Body of pancreas (tissue), 4 donors: ENCODE measurements at regions not wholly inside any gene's neighbourhood (a gene's known extent, or its start where the extent isn't known, plus 50 kb on each side); places are given as distances from the start of the nearest gene placed in this dataset.

Experiments
- ATAC-seq: fragments of 150-250 bp; one replicate; pipeline ENCODE4 v1.9.1; 2016
- DNase-seq, 4 donors: peaks; one replicate each; pipeline ENCODE4 v3.0.0-alpha.2; 2019
- H3K27ac ChIP-seq, 4 donors: fragments of 200-600 bp; sonication (generic); 1 replicate in 3 of 4; 2 replicates in 1 of 4; pipeline versions ENCODE4 v1.5.1 to v1.6.1; 2016 to 2019; ENCODE audit warnings: mild to moderate bottlenecking in 1 of 4, mixed read lengths in 1 of 4, moderate library complexity in 1 of 4
- H3K27me3 ChIP-seq, 2 donors: fragments of 200-600 bp; sonication (generic); one replicate each; pipeline ENCODE4 v1.6.0; 2016; ENCODE audit warnings: mild to moderate bottlenecking in 1 of 2
- H3K36me3 ChIP-seq, 2 donors: fragments of 200-600 bp; sonication (generic); replicated peaks in 1 of 2; 2 replicates each; pipeline ENCODE4 v1.5.1; 2016; ENCODE audit warnings: low read depth in 2 of 2; ENCODE audit not compliant: insufficient read depth in 1 of 2
- H3K4me1 ChIP-seq: fragments of 200-600 bp; sonication (generic); one replicate; pipeline ENCODE4 v1.6.0; 2016
- H3K4me3 ChIP-seq, 2 donors: fragments of 200-600 bp; sonication (generic); 1 replicate in 1 of 2; 2 replicates in 1 of 2; pipeline ENCODE4 v1.5.1; 2016 to 2019
- H3K9me3 ChIP-seq, 3 donors: fragments of 200-600 bp; sonication (generic); 1 replicate in 2 of 3; 2 replicates in 1 of 3; pipeline ENCODE4 v1.5.1; 2016
- POLR2A ChIP-seq, 3 donors: fragments of 450-650 bp; IDR thresholded peaks; one replicate each; pipeline ENCODE4 v1.6.1; 2016; ENCODE audit warnings: antibody characterized with exemption in 3 of 3, mild to moderate bottlenecking in 2 of 3
- WGBS, 2 donors: methylation state at CpG; one replicate each; pipeline ENCODE4 v1.1.5; 2017; 5-methylcytosine and 5-hydroxymethylcytosine counted together
- intact Hi-C: fragments of 100-400 bp; cut with DNase I; formaldehyde crosslinking; loops from one replicate; pipeline ENCODE4 v1.15.1; 2023
- TF ChIP-seq, protein P1 (sequence below), 7 experiments: fragments of 450-650 bp in 4 of 7; fragments of 200-600 bp in 3 of 7; sonication (generic) in 3 of 7; IDR thresholded peaks; one replicate each; pipeline ENCODE4 v1.5.1; 2016 to 2019; ENCODE audit warnings: antibody characterized with exemption in 7 of 7

- Histone ChIP-seq H3K36me3 (no peaks in the 10 kb centered on the region), H3K27me3 (no peaks in the 10 kb centered on the region), H3K4me1 (no peaks in the 10 kb centered on the region), H3K9me3 (no peaks in the 10 kb centered on the region), H3K27ac (no peak overlapping the region), H3K4me3 (no peak overlapping the region)
- DNase-seq = no peak
- 51 to 63% methylated on average over 3 to 4 of the region's 4 CpGs for WGBS, 2 donors
- no peak for TF ChIP-seq POLR2A (IDR thresholded peaks at IDR 0.05)
- TF ChIP-seq, protein P1, sequence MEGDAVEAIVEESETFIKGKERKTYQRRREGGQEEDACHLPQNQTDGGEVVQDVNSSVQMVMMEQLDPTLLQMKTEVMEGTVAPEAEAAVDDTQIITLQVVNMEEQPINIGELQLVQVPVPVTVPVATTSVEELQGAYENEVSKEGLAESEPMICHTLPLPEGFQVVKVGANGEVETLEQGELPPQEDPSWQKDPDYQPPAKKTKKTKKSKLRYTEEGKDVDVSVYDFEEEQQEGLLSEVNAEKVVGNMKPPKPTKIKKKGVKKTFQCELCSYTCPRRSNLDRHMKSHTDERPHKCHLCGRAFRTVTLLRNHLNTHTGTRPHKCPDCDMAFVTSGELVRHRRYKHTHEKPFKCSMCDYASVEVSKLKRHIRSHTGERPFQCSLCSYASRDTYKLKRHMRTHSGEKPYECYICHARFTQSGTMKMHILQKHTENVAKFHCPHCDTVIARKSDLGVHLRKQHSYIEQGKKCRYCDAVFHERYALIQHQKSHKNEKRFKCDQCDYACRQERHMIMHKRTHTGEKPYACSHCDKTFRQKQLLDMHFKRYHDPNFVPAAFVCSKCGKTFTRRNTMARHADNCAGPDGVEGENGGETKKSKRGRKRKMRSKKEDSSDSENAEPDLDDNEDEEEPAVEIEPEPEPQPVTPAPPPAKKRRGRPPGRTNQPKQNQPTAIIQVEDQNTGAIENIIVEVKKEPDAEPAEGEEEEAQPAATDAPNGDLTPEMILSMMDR (IDR thresholded peaks at IDR 0.05) = no peak
- ATAC-seq = no peak
- intact Hi-C loops = no loop called here
Observed at GRCh38 chrY:15535784-15536511, 1011.6 kb downstream of the NLGN4Y start.

GRCh38 chrY:15540516-15540915 is 1016.2 kb downstream of the NLGN4Y start:
- Histone ChIP-seq H3K9me3 (no peaks in the 10 kb centered on the region), H3K27ac (no peak overlapping the region), H3K27me3 (no peaks in the 10 kb centered on the region), H3K4me1 (no peaks in the 10 kb centered on the region), H3K36me3 (no peaks in the 10 kb centered on the region), H3K4me3 (no peak overlapping the region)
- no peak for TF ChIP-seq POLR2A (IDR thresholded peaks at IDR 0.05)
- TF ChIP-seq, protein P1 (IDR thresholded peaks at IDR 0.05) = no peak
- ATAC-seq = no peak
- intact Hi-C loops = no loop called here
- no peak for DNase-seq

GRCh38 chrY:15546177-15546754 is 1021.9 kb downstream of the NLGN4Y start:
- Histone ChIP-seq H3K27ac (no peak overlapping the region), H3K4me1 (no peaks in the 10 kb centered on the region), H3K36me3 (no peaks in the 10 kb centered on the region), H3K9me3 (no peaks in the 10 kb centered on the region), H3K4me3 (no peak overlapping the region), H3K27me3 (no peaks in the 10 kb centered on the region)
- whole genome bisulfite sequencing, 2 donors = 69 to 100% methylated on average over 1 of the region's 1 CpG
- no peak for DNase-seq
- intact Hi-C loops = no loop called here
- ATAC-seq = no peak
- TF ChIP-seq POLR2A (IDR thresholded peaks at IDR 0.05) = no peak
- TF ChIP-seq, protein P1 (IDR thresholded peaks at IDR 0.05) = no peak

DNA sequence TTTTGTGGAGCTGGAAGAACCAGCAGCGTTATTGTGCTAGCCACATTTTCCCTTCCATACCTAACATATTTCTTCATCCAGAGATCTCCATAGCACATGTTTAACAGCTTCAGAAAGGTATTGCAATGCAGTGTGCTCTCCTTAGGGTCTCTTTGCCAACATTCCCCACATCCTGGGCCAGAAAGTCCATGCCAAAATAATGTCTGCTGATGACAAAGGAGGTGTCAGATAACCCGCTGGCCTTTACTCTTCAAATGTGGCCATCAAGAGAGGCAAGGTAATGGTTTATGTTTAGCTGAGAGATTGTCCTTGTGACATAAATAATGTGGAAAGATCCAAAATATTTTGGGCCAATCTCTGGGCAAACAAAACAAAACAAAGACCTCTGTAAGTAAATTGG is 1027.7 kb downstream of the NLGN4Y start:
- no peaks in the 10 kb centered on the region for H3K27me3 ChIP-seq
- no peak overlapping the region for H3K4me3 ChIP-seq
- TF ChIP-seq, protein P1 (IDR thresholded peaks at IDR 0.05) = no peak
- TF ChIP-seq POLR2A (IDR thresholded peaks at IDR 0.05) = no peak
- DNase-seq (no peak), ATAC-seq (no peak)
- no peaks in the 10 kb centered on the region for H3K9me3 ChIP-seq
- intact Hi-C loops = no loop called here
- 34 to 41% methylated on average over 2 of the region's 2 CpGs for WGBS, 2 donors
- no peak overlapping the region for H3K27ac ChIP-seq
- no peaks in the 10 kb centered on the region for H3K4me1 ChIP-seq
- H3K36me3 ChIP-seq = no peaks in the 10 kb centered on the region

DNA sequence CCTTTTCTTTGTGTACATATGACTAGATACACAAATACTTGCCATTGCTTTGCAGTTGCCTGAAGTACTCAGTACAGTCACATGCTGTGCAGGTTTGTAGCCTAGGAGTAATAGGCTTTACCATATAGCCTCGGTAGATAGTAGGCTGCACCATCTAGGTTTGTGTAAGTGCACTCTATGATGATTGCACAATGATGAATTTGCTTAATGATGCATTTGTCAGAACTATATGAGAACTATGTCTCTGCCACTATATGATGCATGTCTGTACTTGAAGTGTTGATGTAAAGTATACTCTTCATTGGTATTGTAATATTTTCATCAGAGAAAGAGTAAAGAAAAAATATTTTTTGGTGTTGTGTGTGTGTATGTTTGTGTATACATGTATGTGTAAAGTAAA is 1030.7 kb downstream of the NLGN4Y start:
- DNase-seq = no peak
- WGBS, 2 donors = 13 to 29% methylated on average over 1 of the region's 1 CpG
- ATAC-seq = no peak

More for the DNA sequence above, 1030.7 kb downstream of the NLGN4Y start:
- TF ChIP-seq POLR2A (IDR thresholded peaks at IDR 0.05) = no peak
- TF ChIP-seq, protein P1 (IDR thresholded peaks at IDR 0.05) = no peak
- Histone ChIP-seq H3K4me1 (no peaks in the 10 kb centered on the region), H3K27ac (no peak overlapping the region), H3K27me3 (no peaks in the 10 kb centered on the region), H3K36me3 (no peaks in the 10 kb centered on the region), H3K4me3 (no peak overlapping the region), H3K9me3 (no peaks in the 10 kb centered on the region)
- intact Hi-C loops = no loop called here
